Liver (tissue), 8 donors: ENCODE measurements at regions not wholly inside any gene's neighbourhood (a gene's known extent, or its start where the extent isn't known, plus 50 kb on each side); places are given as distances from the start of the nearest gene placed in this dataset.

Experiments used
- DNase-seq: peaks from one replicate; pipeline ENCODE4 v3.0.0-alpha.2; 2017; ENCODE audit warnings: low spot score
- H3K27ac ChIP-seq, 2 donors: one replicate each; pipeline ENCODE4 v1.7.0; 2013; ENCODE audit warnings: inconsistent platforms in 2 of 2, low read length in 2 of 2, control low read depth in 1 of 2, low read depth in 1 of 2, mild to moderate bottlenecking in 1 of 2
- H3K27me3 ChIP-seq, 4 donors: one replicate each; pipeline versions ENCODE4 v1.6.1 to v1.7.0; 2013; ENCODE audit warnings: low read length in 3 of 4, inconsistent platforms in 1 of 4, mild to moderate bottlenecking in 1 of 4, moderate library complexity in 1 of 4; ENCODE audit not compliant: control insufficient read depth in 4 of 4, insufficient read depth in 4 of 4
- H3K36me3 ChIP-seq, 4 donors: one replicate each; pipeline versions ENCODE4 v1.6.1 to v1.7.0; 2013; ENCODE audit warnings: low read length in 3 of 4, mild to moderate bottlenecking in 3 of 4, low read depth in 1 of 4, moderate library complexity in 1 of 4; ENCODE audit not compliant: control insufficient read depth in 4 of 4, insufficient read depth in 3 of 4
- H3K4me1 ChIP-seq, 4 donors: one replicate each; pipeline versions ENCODE4 v1.6.1 to v1.7.0; 2013; ENCODE audit warnings: low read length in 3 of 4, mild to moderate bottlenecking in 3 of 4, moderate library complexity in 1 of 4; ENCODE audit not compliant: control insufficient read depth in 4 of 4, insufficient read depth in 4 of 4
- H3K4me3 ChIP-seq, 3 donors: one replicate each; pipeline versions ENCODE4 v1.6.1 to v1.7.0; 2013; ENCODE audit warnings: low read length in 3 of 3, control low read depth in 1 of 3, low read depth in 1 of 3, mild to moderate bottlenecking in 1 of 3
- H3K9ac ChIP-seq, 2 donors: one replicate each; pipeline ENCODE4 v1.7.0; 2013; ENCODE audit warnings: low read length in 2 of 2, mild to moderate bottlenecking in 2 of 2, moderate library complexity in 2 of 2, control low read depth in 1 of 2, low read depth in 1 of 2
- H3K9me3 ChIP-seq, 4 donors: one replicate each; pipeline versions ENCODE4 v1.6.1 to v1.7.0; 2013; ENCODE audit warnings: low read length in 3 of 4; ENCODE audit not compliant: control insufficient read depth in 4 of 4
- ATF3 ChIP-seq: IDR thresholded peaks from 2 replicates; pipeline ENCODE4 v1.6.1; 2016; ENCODE audit warnings: antibody characterized with exemption
- CTCF ChIP-seq: fragments of 150-350 bp; IDR thresholded peaks from 2 replicates; pipeline ENCODE4 v1.5.1; 2017; ENCODE audit warnings: improper control_type of control experiment, low read depth, low read length; ENCODE audit not compliant: missing input control
- EGR1 ChIP-seq, 2 donors: IDR thresholded peaks; 2 replicates each; pipeline ENCODE4 v1.6.1; 2016 to 2018; ENCODE audit warnings: antibody characterized with exemption in 2 of 2, low read depth in 2 of 2
- FOXA2 ChIP-seq: IDR thresholded peaks from 2 replicates; pipeline ENCODE4 v1.6.1; 2016; ENCODE audit warnings: antibody characterized with exemption
- GABPA ChIP-seq, 2 donors: IDR thresholded peaks in 1 of 2; conservative IDR thresholded peaks in 1 of 2; 2 replicates each; pipeline ENCODE4 v1.6.1; 2016; ENCODE audit warnings: antibody characterized with exemption in 2 of 2, mild to moderate bottlenecking in 1 of 2, moderate library complexity in 1 of 2
- HNF4A ChIP-seq, 2 donors: conservative IDR thresholded peaks; 2 replicates each; pipeline ENCODE4 v1.6.1; 2016; ENCODE audit warnings: antibody characterized with exemption in 2 of 2, mild to moderate bottlenecking in 2 of 2
- HNF4G ChIP-seq: IDR thresholded peaks from 2 replicates; pipeline ENCODE4 v1.6.1; 2016; ENCODE audit warnings: antibody characterized with exemption
- JUND ChIP-seq, 2 donors: IDR thresholded peaks; 2 replicates each; pipeline ENCODE4 v1.6.1; 2016; ENCODE audit warnings: antibody characterized with exemption in 2 of 2
- MAX ChIP-seq: IDR thresholded peaks from 2 replicates; pipeline ENCODE4 v1.6.1; 2016; ENCODE audit warnings: antibody characterized with exemption
- NR2F2 ChIP-seq: IDR thresholded peaks from 2 replicates; pipeline ENCODE4 v1.6.1; 2016; ENCODE audit warnings: antibody characterized with exemption
- REST ChIP-seq: IDR thresholded peaks from 2 replicates; pipeline ENCODE4 v1.6.1; 2016; ENCODE audit warnings: antibody characterized with exemption, mild to moderate bottlenecking
- RXRA ChIP-seq, 2 donors: IDR thresholded peaks; 2 replicates each; pipeline ENCODE4 v1.6.1; 2017 to 2018; ENCODE audit warnings: antibody characterized with exemption in 2 of 2, mild to moderate bottlenecking in 1 of 2
- SP1 ChIP-seq: IDR thresholded peaks from 2 replicates; pipeline ENCODE4 v1.6.1; 2018; ENCODE audit warnings: antibody characterized with exemption, mild to moderate bottlenecking
- TAF1 ChIP-seq: conservative IDR thresholded peaks from 2 replicates; pipeline ENCODE4 v1.6.1; 2016; ENCODE audit warnings: antibody characterized with exemption, mild to moderate bottlenecking
- ZBTB33 ChIP-seq: IDR thresholded peaks from 2 replicates; pipeline ENCODE4 v1.6.1; 2016; ENCODE audit warnings: antibody characterized with exemption
- WGBS: extraction: QIAGEN DNeasy Blood & Tissue Kit; methylation state at CpG from one replicate; pipeline ENCODE4 v1.1.7; 2013; 5-methylcytosine and 5-hydroxymethylcytosine counted together
- donor health status: healthy.
- donor health status: healthy.
- donor health status: healthy.
- donor health status: healthy.
- donor health status: healthy.

GRCh38 chr13:84393981-84394625 is 511.8 kb upstream of the SLITRK1 start:
- 64% methylated on average over 4 of the region's 4 CpGs for WGBS
- no peak overlapping the region for H3K9ac ChIP-seq
- no peaks in the 10 kb centered on the region for H3K36me3 ChIP-seq
- no peaks in the 10 kb centered on the region for H3K4me1 ChIP-seq
- no peak overlapping the region for H3K27ac ChIP-seq
- DNase-seq = no peak
- H3K27me3 ChIP-seq = no peaks in the 10 kb centered on the region
- H3K4me3 ChIP-seq = no peak overlapping the region
- TF ChIP-seq MAX (no peak), FOXA2 (no peak), RXRA (IDR thresholded peaks at IDR 0.05) (no peak), GABPA (IDR thresholded peaks at IDR 0.05 in 1 of 2, conservative IDR thresholded peaks at IDR 0.05 in 1 of 2) (no peak), EGR1 (IDR thresholded peaks at IDR 0.05; ENCODE audit: low read depth in 2 of 2) (no peak), CTCF (no peak), SP1 (no peak), NR2F2 (no peak), JUND (IDR thresholded peaks at IDR 0.05) (no peak), HNF4A (conservative IDR thresholded peaks at IDR 0.05) (no peak)
- peaks cover 0 to 5% (median 0%) of the 10 kb centered on the region in 4 donors for H3K9me3 ChIP-seq

GRCh38 chr13:84380866-84381265 is 498.6 kb upstream of the SLITRK1 start:
- H3K27me3 ChIP-seq = no peaks in the 10 kb centered on the region
- H3K4me1 ChIP-seq = no peaks in the 10 kb centered on the region
- H3K4me3 ChIP-seq = no peak overlapping the region
- H3K9me3 ChIP-seq = peaks cover 0 to 3% (median under 1%) of the 10 kb centered on the region in 4 donors
- DNase-seq = no peak
- H3K36me3 ChIP-seq = no peaks in the 10 kb centered on the region
- TF ChIP-seq RXRA (IDR thresholded peaks at IDR 0.05) (no peak), ZBTB33 (no peak), REST (no peak), ATF3 (no peak), TAF1 (no peak), FOXA2 (no peak), SP1 (no peak), HNF4G (no peak)
- WGBS = 51% methylated on average over 3 of the region's 3 CpGs
- no peak overlapping the region for H3K27ac ChIP-seq
- no peak overlapping the region for H3K9ac ChIP-seq
